Breast epithelium (tissue), 3 donors: ENCODE measurements at regions not wholly inside any gene's neighbourhood (a gene's known extent, or its start where the extent isn't known, plus 50 kb on each side); places are given as distances from the start of the nearest gene placed in this dataset.

Source experiments
- CTCF ChIP-seq, 3 donors: fragments of 450-650 bp; IDR thresholded peaks; one replicate each; pipeline ENCODE4 v1.5.1; 2016 to 2017; ENCODE audit warnings: antibody characterized with exemption in 3 of 3, mild to moderate bottlenecking in 3 of 3, moderate library complexity in 3 of 3
- POLR2A ChIP-seq: fragments of 450-650 bp; IDR thresholded peaks from one replicate; pipeline ENCODE4 v1.6.1; 2016; ENCODE audit warnings: antibody characterized with exemption, mild to moderate bottlenecking, moderate library complexity
- POLR2AphosphoS5 ChIP-seq, 3 donors: sonication (generic); formaldehyde crosslinking; IDR thresholded peaks; one replicate each; pipeline ENCODE4 v1.6.1; 2017; ENCODE audit warnings: antibody characterized with exemption in 3 of 3

DNA sequence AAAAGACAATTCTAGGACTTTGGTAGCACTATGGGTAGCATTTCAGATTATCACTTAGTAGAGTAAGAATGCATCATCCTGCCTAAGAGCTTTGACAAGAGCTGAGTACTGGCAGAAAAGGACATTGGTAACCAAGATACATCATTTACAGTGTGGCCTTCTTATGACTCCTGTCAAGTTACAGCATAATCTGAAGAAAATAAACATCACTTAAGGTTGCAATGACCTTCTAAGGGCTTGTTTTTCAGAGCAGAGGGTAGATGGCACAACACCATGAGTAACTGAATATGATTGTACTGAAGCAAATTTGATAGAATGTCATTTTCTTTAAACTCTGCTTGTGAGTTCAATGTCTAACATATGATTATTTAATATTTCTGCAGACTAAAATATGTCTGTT is 822.6 kb downstream of the TBC1D32 start:
- TF ChIP-seq CTCF (IDR thresholded peaks at IDR 0.05) (no peak), POLR2AphosphoS5 (IDR thresholded peaks at IDR 0.05) (no peak), POLR2A (no peak)
